ENCODE measurements at regions not wholly inside any gene's neighbourhood (a gene's known extent, or its start where the extent isn't known, plus 50 kb on each side); places are given as distances from the start of the nearest gene placed in this dataset.

DNA sequence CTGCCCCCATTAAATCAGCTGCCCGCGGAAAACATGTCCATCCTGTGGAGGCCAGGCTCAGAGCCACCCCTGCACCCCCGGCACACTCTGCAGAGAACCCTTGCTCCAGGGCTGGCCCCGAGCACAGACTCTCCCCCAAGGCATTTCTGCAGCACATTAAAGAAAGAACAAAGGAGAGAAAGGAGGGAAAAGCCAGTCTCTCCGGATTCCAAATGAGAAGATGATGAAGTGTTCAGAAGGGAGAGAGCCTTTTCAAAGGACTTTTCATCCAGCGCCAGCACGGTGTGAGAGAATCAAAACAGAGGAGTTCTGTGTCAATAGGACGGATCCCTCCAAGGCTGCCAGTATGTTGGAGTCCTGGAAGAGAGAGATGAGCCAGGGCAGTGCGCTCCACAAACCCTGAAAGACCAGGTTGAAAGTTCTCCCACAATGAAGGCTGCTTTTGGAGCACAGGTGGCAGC, 498.3 kb downstream of the NPHP4 start:
- TF ChIP-seq, protein P1, sequence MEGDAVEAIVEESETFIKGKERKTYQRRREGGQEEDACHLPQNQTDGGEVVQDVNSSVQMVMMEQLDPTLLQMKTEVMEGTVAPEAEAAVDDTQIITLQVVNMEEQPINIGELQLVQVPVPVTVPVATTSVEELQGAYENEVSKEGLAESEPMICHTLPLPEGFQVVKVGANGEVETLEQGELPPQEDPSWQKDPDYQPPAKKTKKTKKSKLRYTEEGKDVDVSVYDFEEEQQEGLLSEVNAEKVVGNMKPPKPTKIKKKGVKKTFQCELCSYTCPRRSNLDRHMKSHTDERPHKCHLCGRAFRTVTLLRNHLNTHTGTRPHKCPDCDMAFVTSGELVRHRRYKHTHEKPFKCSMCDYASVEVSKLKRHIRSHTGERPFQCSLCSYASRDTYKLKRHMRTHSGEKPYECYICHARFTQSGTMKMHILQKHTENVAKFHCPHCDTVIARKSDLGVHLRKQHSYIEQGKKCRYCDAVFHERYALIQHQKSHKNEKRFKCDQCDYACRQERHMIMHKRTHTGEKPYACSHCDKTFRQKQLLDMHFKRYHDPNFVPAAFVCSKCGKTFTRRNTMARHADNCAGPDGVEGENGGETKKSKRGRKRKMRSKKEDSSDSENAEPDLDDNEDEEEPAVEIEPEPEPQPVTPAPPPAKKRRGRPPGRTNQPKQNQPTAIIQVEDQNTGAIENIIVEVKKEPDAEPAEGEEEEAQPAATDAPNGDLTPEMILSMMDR (IDR thresholded peaks at IDR 0.05), result no peak
- TF ChIP-seq POLR2A (IDR thresholded peaks at IDR 0.05), result no peak

Measured in lower leg skin (tissue), 3 donors.